Stimulated activated naive CD4-positive, alpha-beta T cell (primary cell): ENCODE measurements at regions not wholly inside any gene's neighbourhood (a gene's known extent, or its start where the extent isn't known, plus 50 kb on each side); places are given as distances from the start of the nearest gene placed in this dataset.

Experiments
- DNase-seq, 6 experiments: peaks; one replicate each; lab custom pipeline; 2025; lab: John Stamatoyannopoulos, UW

- no peak for DNase-seq
Observed at GRCh38 chr4:27267970-27268355, 407.3 kb downstream of the STIM2 start.

- DNase-seq = no peak
Observed at GRCh38 chr4:27270435-27270834, 409.8 kb downstream of the STIM2 start.

GRCh38 chr4:27271555-27271954 lies 410.9 kb downstream of the STIM2 start:
- DNase-seq = no peak

- DNase-seq = no peak
Observed at GRCh38 chr4:27272217-27272616, 411.6 kb downstream of the STIM2 start.

- no peak for DNase-seq
Observed at GRCh38 chr4:27276307-27277073, 415.8 kb downstream of the STIM2 start.

- DNase-seq = no peak
Observed at GRCh38 chr4:27278615-27279375, 418.2 kb downstream of the STIM2 start.

- DNase-seq = no peak
Observed at GRCh38 chr4:27288496-27288895, 427.9 kb downstream of the STIM2 start.

GRCh38 chr4:27289704-27290103 lies 429.1 kb downstream of the STIM2 start:
- DNase-seq = no peak

- DNase-seq = no peak
Observed at GRCh38 chr4:27293831-27294230, 433.2 kb downstream of the STIM2 start.

GRCh38 chr4:27304751-27305150 lies 444.1 kb downstream of the STIM2 start:
- DNase-seq = no peak

- no peak for DNase-seq
Observed at GRCh38 chr4:27305246-27305645, 444.6 kb downstream of the STIM2 start.

- DNase-seq = no peak
Observed at GRCh38 chr4:27308379-27308778, 447.7 kb downstream of the STIM2 start.

GRCh38 chr4:27315625-27316024 lies 455.0 kb downstream of the STIM2 start:
- no peak for DNase-seq

GRCh38 chr4:27316176-27316575 lies 455.5 kb downstream of the STIM2 start:
- DNase-seq = no peak

- DNase-seq = no peak
Observed at GRCh38 chr4:27318740-27319139, 458.1 kb downstream of the STIM2 start.

GRCh38 chr4:27326991-27327390 lies 466.4 kb downstream of the STIM2 start:
- no peak for DNase-seq

- no peak for DNase-seq
Observed at GRCh38 chr4:27327421-27328181, 467.0 kb downstream of the STIM2 start.

GRCh38 chr4:27338530-27338929 lies 477.9 kb downstream of the STIM2 start:
- no peak for DNase-seq

GRCh38 chr4:27343411-27343810 lies 482.8 kb downstream of the STIM2 start:
- DNase-seq = no peak

- DNase-seq = no peak
Observed at GRCh38 chr4:27350161-27350560, 489.5 kb downstream of the STIM2 start.

GRCh38 chr4:27357283-27357682 lies 496.6 kb downstream of the STIM2 start:
- no peak for DNase-seq

GRCh38 chr4:27358269-27358668 lies 497.6 kb downstream of the STIM2 start:
- DNase-seq = no peak

- no peak for DNase-seq
Observed at GRCh38 chr4:27360131-27360530, 499.5 kb downstream of the STIM2 start.
